Hepatocyte (in vitro differentiated cells): ENCODE measurements at regions not wholly inside any gene's neighbourhood (a gene's known extent, or its start where the extent isn't known, plus 50 kb on each side); places are given as distances from the start of the nearest gene placed in this dataset.

Experiments
- CTCF ChIP-seq: fragments of 200-600 bp; sonication (generic); IDR thresholded peaks from 2 replicates; pipeline ENCODE4 v1.5.1; 2016; ENCODE audit warnings: antibody characterized with exemption, mild to moderate bottlenecking; ENCODE audit not compliant: poor library complexity
- EZH2 ChIP-seq: fragments of 200-600 bp; sonication (generic); IDR thresholded peaks from 2 replicates; pipeline ENCODE4 v1.6.1; 2016; ENCODE audit warnings: antibody characterized with exemption, mild to moderate bottlenecking, borderline replicate concordance

- TF ChIP-seq EZH2, result no peak
- no peak for TF ChIP-seq CTCF
Observed at GRCh38 chr1:168466092-168466713, 77.6 kb downstream of the XCL2 start.
